Activated CD4-positive, alpha-beta T cell treated with anti-CD3 and anti-CD28 coated beads, Interleukin-2, Interleukin-6, amounts not matched to agents 100 ng/mL and 50 ng/mL, durations not matched to agents 16 hours and 8 hours (primary cell): ENCODE measurements at regions not wholly inside any gene's neighbourhood (a gene's known extent, or its start where the extent isn't known, plus 50 kb on each side); places are given as distances from the start of the nearest gene placed in this dataset.

ENCODE experiments used
- DNase-seq: peaks from one replicate; pipeline ENCODE4 v3.0.0-alpha.2; 2020

DNA sequence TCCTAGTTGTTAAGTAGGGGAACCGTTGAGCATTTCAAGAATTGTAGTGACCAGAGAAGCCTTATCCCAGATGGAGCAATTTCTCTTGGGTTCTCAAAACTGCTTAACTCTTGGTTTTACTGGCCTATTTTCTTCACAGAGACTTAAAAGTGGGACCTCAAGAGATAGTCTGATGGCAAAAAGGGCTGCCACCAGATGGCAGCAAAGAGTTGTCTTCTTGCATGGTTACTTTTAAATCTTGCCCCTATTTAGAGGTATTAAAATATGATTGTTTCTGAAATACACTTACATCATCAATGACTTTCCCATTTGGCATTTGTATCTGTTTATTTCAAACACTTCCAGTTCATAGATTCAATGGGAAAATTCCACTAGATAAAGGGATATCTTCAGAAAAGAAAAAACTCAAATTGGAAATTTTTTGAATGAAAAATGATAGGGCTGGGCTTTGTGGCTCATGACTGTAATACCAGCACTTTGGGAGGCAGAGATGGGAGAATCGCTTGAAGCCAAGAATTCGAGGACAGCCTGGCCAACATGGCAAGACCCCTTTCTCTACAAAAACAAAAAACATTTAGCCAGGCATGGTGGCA, 69.9 kb upstream of the CNTN1 start:
- peak; percentile 42 for DNase-seq

DNA sequence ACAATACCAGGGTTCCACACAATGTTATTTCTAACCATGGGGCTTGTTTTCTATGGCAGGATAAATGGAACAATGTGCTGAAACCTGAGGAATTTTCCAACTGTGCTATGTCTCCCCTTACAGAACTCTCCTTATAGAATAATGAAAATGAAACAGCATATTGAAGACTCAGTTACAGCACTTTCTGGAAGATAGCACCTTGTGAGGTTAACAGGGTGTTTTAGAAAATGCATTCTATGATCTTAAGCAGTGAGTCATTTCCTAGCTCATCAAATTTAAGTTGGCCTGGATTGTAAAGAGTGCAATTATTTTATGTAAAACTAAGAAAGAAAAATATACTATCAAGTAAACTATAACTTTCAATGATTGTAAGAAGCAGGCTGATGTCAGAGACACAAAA, 60.1 kb upstream of the CNTN1 start:
- no peak for DNase-seq

DNA sequence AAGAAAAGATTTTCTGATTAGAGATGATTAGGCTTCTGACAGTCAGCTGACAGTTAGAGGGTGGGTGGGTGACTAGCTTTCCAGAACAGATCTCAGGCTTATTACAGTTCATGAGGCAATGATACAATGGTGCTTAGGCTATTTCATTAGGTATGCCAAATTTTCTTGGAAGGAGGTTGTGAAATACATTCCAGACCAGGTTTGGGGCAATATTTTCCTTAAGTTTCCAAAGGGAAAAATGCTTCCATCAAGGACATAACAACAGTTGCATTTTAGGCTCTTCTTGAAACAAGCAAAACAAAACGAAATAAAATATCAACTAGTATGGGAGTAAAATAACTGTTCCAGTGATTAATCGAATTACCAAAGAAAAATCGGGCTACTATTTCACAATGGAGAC, 59.3 kb upstream of the CNTN1 start:
- DNase-seq = no peak

DNA sequence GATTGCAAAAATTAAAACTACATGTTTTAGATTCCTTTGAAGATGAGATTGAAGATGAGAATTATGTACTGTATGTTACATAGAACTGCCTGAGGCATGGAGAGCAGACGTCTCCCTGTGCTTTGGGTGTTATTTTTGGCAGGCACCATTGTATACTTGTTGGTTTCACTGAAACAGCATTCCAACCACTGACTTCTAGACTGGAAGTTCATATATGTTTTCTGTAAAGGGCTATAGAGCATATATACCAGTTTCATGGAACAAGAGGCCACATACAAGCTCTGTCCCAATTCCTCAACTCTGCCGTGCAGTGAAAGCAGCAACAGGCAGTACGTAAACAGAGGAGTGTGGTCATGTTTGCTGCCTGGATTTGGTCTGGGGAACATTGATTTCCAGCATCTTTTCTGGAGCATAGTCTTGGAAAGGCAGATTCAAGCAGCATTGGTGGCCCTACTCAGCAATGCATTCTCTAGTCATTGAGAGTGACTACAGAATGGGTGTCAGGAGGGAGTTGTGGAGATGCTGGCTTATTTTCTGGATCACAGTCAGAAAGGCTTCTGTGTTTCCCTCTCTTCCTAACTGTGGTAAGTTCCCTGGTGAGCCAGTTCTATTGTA, 57.6 kb upstream of the CNTN1 start:
- DNase-seq = no peak

DNA sequence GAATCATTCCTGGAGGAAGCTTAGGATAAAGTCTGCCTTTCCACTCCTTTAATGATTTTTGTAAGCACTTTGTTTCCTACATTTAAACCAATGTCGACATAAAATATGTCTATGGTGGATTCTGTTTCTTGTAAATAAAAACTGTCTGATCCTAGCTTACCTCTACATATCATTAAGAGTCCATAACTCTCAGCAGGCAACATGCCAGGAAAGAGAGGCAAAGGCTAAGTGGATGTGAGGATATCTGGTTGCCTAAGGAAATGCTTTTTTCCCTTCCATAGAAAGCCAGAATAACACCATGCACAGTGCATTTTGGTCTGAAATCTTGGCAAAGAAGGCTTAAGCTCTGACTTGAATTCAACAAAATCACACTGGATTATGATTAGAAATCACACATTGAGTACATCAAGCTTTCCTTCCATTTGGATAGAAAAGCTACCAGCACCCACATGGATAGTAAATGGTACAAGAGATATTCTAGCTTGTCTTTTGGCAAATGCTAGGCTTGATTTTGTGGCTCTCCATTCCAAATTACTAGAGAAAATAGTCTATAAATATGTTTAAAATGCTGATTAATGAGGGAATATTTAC, 57.0 kb upstream of the CNTN1 start:
- no peak for DNase-seq
